ENCODE measurements at regions not wholly inside any gene's neighbourhood (a gene's known extent, or its start where the extent isn't known, plus 50 kb on each side); places are given as distances from the start of the nearest gene placed in this dataset.

DNA sequence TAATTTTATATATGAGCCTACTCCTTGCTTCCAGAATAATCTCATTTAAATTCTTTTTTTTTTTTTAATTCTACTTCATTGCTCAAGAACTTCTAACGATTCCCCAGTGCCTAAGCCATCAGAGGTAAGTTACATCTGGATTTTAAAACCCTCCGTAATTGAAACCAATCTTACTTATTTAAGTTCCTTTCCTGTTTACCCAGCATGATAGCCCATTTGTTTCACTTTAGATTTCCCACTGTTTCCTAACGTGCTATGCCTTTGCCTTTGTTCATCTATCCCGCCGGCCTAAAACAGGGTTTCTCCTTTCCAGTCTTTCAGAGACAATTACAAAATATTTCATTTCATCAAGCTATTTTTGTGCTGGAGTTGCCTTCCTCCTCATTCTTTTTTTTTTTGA is 75.8 kb upstream of the ETV1 start:
- TF ChIP-seq GATA2 (IDR thresholded peaks at IDR 0.05; ENCODE audit: insufficient read depth, insufficient read length, low read depth, low read length) (no peak), EZH2 (IDR thresholded peaks at IDR 0.05; ENCODE audit: borderline replicate concordance, low read depth, low read length, severe bottlenecking) (no peak), FOS (IDR thresholded peaks at IDR 0.05; ENCODE audit: borderline replicate concordance, insufficient read depth, low read length) (no peak), POLR2AphosphoS5 (IDR thresholded peaks at IDR 0.05; ENCODE audit: insufficient read depth, low read depth, low read length) (no peak)
- TF ChIP-seq, protein P1, sequence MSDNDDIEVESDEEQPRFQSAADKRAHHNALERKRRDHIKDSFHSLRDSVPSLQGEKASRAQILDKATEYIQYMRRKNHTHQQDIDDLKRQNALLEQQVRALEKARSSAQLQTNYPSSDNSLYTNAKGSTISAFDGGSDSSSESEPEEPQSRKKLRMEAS (IDR thresholded peaks at IDR 0.05; ENCODE audit: insufficient read depth, insufficient read length), result no peak
- TF ChIP-seq, protein P2, sequence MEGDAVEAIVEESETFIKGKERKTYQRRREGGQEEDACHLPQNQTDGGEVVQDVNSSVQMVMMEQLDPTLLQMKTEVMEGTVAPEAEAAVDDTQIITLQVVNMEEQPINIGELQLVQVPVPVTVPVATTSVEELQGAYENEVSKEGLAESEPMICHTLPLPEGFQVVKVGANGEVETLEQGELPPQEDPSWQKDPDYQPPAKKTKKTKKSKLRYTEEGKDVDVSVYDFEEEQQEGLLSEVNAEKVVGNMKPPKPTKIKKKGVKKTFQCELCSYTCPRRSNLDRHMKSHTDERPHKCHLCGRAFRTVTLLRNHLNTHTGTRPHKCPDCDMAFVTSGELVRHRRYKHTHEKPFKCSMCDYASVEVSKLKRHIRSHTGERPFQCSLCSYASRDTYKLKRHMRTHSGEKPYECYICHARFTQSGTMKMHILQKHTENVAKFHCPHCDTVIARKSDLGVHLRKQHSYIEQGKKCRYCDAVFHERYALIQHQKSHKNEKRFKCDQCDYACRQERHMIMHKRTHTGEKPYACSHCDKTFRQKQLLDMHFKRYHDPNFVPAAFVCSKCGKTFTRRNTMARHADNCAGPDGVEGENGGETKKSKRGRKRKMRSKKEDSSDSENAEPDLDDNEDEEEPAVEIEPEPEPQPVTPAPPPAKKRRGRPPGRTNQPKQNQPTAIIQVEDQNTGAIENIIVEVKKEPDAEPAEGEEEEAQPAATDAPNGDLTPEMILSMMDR (IDR thresholded peaks at IDR 0.05; ENCODE audit: extremely low read depth in 1 of 2, insufficient read depth in 1 of 2, low read depth in 1 of 2, low read length in 2 of 2), result no peak
- no peaks in the 10 kb centered on the region for H3K9me3 ChIP-seq (replicated peaks; ENCODE audit: control insufficient read depth, insufficient read depth, low read length)
- ChIA-PET POLR2A (no interaction called here), CTCF (no interaction called here)
- H3K27ac ChIP-seq (ENCODE audit: insufficient read depth, low read depth, low read length), result no peak overlapping the region
- no peak overlapping the region for H2AFZ ChIP-seq (ENCODE audit: low read depth, low read length)
- no TSS peak for BruUV-seq (replicated peaks)
- H3K9me1 ChIP-seq (replicated peaks; ENCODE audit: control insufficient read depth, extremely low read depth, insufficient read depth, low read length), result no peaks in the 10 kb centered on the region
- no peaks in the 10 kb centered on the region for H3K27me3 ChIP-seq (ENCODE audit: control insufficient read depth in 2 of 2, insufficient read depth in 2 of 2, low read length in 2 of 2)
- no peak overlapping the region for H3K4me2 ChIP-seq (ENCODE audit: insufficient read depth, low read length)
- H3K36me3 ChIP-seq (ENCODE audit: control insufficient read depth in 2 of 2, extremely low read depth in 1 of 2, insufficient read depth in 2 of 2, low read length in 2 of 2), result no peaks in the 10 kb centered on the region
- no peaks in the 10 kb centered on the region for H4K20me1 ChIP-seq (replicated peaks; ENCODE audit: control insufficient read depth, extremely low read depth, insufficient read depth, low read length)
- FAIRE-seq (no peak), DNase-seq (ENCODE audit: low read depth, low spot score) (no peak)
- no peaks in the 10 kb centered on the region for H3K4me1 ChIP-seq (ENCODE audit: control insufficient read depth, extremely low read depth, insufficient read depth, low read length)
- dilution Hi-C loops (cut with MboI; ENCODE audit: extremely low pct_ligation_motif_present, low sequenced_read_pairs) (no loop called here), intact Hi-C loops (cut with micrococcal nuclease) (no loop called here)
- no peak overlapping the region for H3K4me3 ChIP-seq (replicated peaks in 1 of 3; ENCODE audit: insufficient read depth in 1 of 3, low read depth in 1 of 3, low read length in 3 of 3)
- H3K9ac ChIP-seq (replicated peaks; ENCODE audit: extremely low read depth, insufficient read depth, low read length), result no peak overlapping the region
- H3K79me2 ChIP-seq (ENCODE audit: control insufficient read depth, insufficient read depth, low read length), result no peaks in the 10 kb centered on the region

DNA sequence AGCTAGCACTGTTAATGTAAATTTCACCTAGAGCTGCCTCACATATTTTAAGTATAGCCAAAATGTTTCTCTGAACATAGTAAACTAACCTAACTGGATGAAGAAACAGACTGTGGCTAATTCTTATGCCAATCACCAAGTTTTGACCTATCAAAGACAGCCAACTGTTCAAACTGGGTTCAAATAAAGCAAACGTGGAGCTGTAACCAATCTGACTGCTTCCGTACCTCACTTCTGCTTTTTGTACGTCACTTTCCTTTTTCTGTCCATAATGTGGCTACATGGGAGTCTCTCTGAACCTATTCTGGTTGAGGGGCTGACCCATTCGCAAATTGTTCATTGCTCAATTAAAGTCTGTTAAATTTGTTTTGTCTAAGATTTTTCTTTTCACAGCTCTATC is 66.3 kb upstream of the ETV1 start:
- H3K9me3 ChIP-seq (replicated peaks; ENCODE audit: control insufficient read depth, insufficient read depth, low read length), result no peaks in the 10 kb centered on the region
- no peak overlapping the region for H3K4me3 ChIP-seq (replicated peaks in 1 of 3; ENCODE audit: insufficient read depth in 1 of 3, low read depth in 1 of 3, low read length in 3 of 3)
- FAIRE-seq (no peak), DNase-seq (ENCODE audit: low read depth, low spot score) (no peak)
- dilution Hi-C loops (cut with MboI; ENCODE audit: extremely low pct_ligation_motif_present, low sequenced_read_pairs), result no loop called here
- no peaks in the 10 kb centered on the region for H4K20me1 ChIP-seq (replicated peaks; ENCODE audit: control insufficient read depth, extremely low read depth, insufficient read depth, low read length)
- H3K9me1 ChIP-seq (replicated peaks; ENCODE audit: control insufficient read depth, extremely low read depth, insufficient read depth, low read length), result no peaks in the 10 kb centered on the region
- H3K9ac ChIP-seq (replicated peaks; ENCODE audit: extremely low read depth, insufficient read depth, low read length), result no peak overlapping the region
- POLR2A ChIA-PET, result no interaction called here
- TF ChIP-seq POLR2AphosphoS5 (IDR thresholded peaks at IDR 0.05; ENCODE audit: insufficient read depth, low read depth, low read length) (no peak), EZH2 (IDR thresholded peaks at IDR 0.05; ENCODE audit: borderline replicate concordance, low read depth, low read length, severe bottlenecking) (no peak), MYC (IDR thresholded peaks at IDR 0.05; ENCODE audit: low read depth, low read length) (no peak), JUN (IDR thresholded peaks at IDR 0.05; ENCODE audit: borderline replicate concordance, insufficient read depth, insufficient read length, low read depth) (no peak), FOS (IDR thresholded peaks at IDR 0.05; ENCODE audit: borderline replicate concordance, insufficient read depth, low read length) (no peak), POLR2A (IDR thresholded peaks at IDR 0.05; ENCODE audit: low read depth, low read length) (no peak), GATA2 (IDR thresholded peaks at IDR 0.05; ENCODE audit: insufficient read depth, insufficient read length, low read depth, low read length) (no peak)
- TF ChIP-seq, protein P2 (IDR thresholded peaks at IDR 0.05; ENCODE audit: extremely low read depth in 1 of 2, insufficient read depth in 1 of 2, low read depth in 1 of 2, low read length in 2 of 2), result no peak
- TF ChIP-seq, protein P1 (IDR thresholded peaks at IDR 0.05; ENCODE audit: insufficient read depth, insufficient read length), result no peak
- H3K4me2 ChIP-seq (ENCODE audit: insufficient read depth, low read length), result no peak overlapping the region
- CTCF ChIA-PET, result no interaction called here
- H3K79me2 ChIP-seq (ENCODE audit: control insufficient read depth, insufficient read depth, low read length), result no peaks in the 10 kb centered on the region
- no TSS peak for BruUV-seq (replicated peaks)
- H3K27ac ChIP-seq (ENCODE audit: insufficient read depth, low read depth, low read length), result no peak overlapping the region
- no peaks in the 10 kb centered on the region for H3K27me3 ChIP-seq (ENCODE audit: control insufficient read depth in 2 of 2, insufficient read depth in 2 of 2, low read length in 2 of 2)
- intact Hi-C loops (cut with micrococcal nuclease), result no loop called here
- H3K36me3 ChIP-seq (ENCODE audit: control insufficient read depth in 2 of 2, extremely low read depth in 1 of 2, insufficient read depth in 2 of 2, low read length in 2 of 2), result no peaks in the 10 kb centered on the region
- no peaks in the 10 kb centered on the region for H3K4me1 ChIP-seq (ENCODE audit: control insufficient read depth, extremely low read depth, insufficient read depth, low read length)
- no peak overlapping the region for H2AFZ ChIP-seq (ENCODE audit: low read depth, low read length)

Data from endothelial cell of umbilical vein (primary cell).